ENCODE measurements at regions not wholly inside any gene's neighbourhood (a gene's known extent, or its start where the extent isn't known, plus 50 kb on each side); places are given as distances from the start of the nearest gene placed in this dataset.

- H3K4me3 ChIP-seq (ENCODE audit: low read length in 3 of 3), result no peak overlapping the region
- H3K27ac ChIP-seq (ENCODE audit: low read depth in 2 of 2, low read length in 2 of 2), result no peak overlapping the region
- TF ChIP-seq CTCF (IDR thresholded peaks at IDR 0.05; ENCODE audit: borderline replicate concordance, extremely low read depth, insufficient read depth), result no peak
- no peaks in the 10 kb centered on the region for H3K4me1 ChIP-seq (ENCODE audit: control insufficient read depth in 2 of 3, insufficient read depth in 2 of 3, low read depth in 1 of 3, low read length in 3 of 3)
- no peak for DNase-seq
- no peaks in the 10 kb centered on the region for H3K27me3 ChIP-seq (ENCODE audit: control insufficient read depth, insufficient read depth, low read length)
- H3K36me3 ChIP-seq (ENCODE audit: control insufficient read depth in 2 of 3, insufficient read depth in 3 of 3, low read length in 3 of 3), result no peaks in the 10 kb centered on the region
- FAIRE-seq, result no peak
- no peaks in the 10 kb centered on the region for H3K9me3 ChIP-seq (ENCODE audit: control insufficient read depth in 2 of 3, insufficient read depth in 1 of 3, low read length in 3 of 3)
- intact Hi-C loops (cut with DNase I), result no loop called here
- H3K9ac ChIP-seq (ENCODE audit: low read length in 3 of 3), result no peak overlapping the region
These were observed 549.0 kb downstream of the KCTD12 start for GRCh38 chr13:76336889-76337844.

DNA sequence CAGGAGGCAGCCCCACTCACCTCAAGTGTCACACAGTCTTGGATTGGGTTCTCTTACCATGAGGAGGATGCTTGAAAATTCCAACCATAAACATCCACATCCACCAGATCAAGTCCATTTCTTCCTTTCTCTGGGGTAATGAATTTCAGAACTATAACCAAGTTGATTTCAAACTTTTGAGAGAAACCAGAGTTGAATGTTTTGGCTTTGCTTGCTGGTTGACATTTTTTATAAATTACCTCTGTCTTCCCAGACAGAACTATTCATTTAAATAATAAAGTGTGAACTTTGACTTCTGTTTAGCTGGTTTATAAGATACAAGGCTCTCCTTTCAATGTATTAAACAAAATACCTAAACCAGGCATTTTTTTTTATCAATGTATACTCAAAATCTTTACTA lies 550.7 kb downstream of the KCTD12 start:
- H3K27ac ChIP-seq (ENCODE audit: low read depth in 2 of 2, low read length in 2 of 2), result no peak overlapping the region
- H3K36me3 ChIP-seq (ENCODE audit: control insufficient read depth in 2 of 3, insufficient read depth in 3 of 3, low read length in 3 of 3), result no peaks in the 10 kb centered on the region
- no peak for TF ChIP-seq CTCF (IDR thresholded peaks at IDR 0.05; ENCODE audit: borderline replicate concordance, extremely low read depth, insufficient read depth)
- H3K4me3 ChIP-seq (ENCODE audit: low read length in 3 of 3), result no peak overlapping the region
- FAIRE-seq, result no peak
- no peaks in the 10 kb centered on the region for H3K27me3 ChIP-seq (ENCODE audit: control insufficient read depth, insufficient read depth, low read length)
- no peak for DNase-seq
- H3K9me3 ChIP-seq (ENCODE audit: control insufficient read depth in 2 of 3, insufficient read depth in 1 of 3, low read length in 3 of 3), result no peaks in the 10 kb centered on the region
- H3K4me1 ChIP-seq (ENCODE audit: control insufficient read depth in 2 of 3, insufficient read depth in 2 of 3, low read depth in 1 of 3, low read length in 3 of 3), result no peaks in the 10 kb centered on the region
- intact Hi-C loops (cut with DNase I), result no loop called here
- H3K9ac ChIP-seq (ENCODE audit: low read length in 3 of 3), result no peak overlapping the region

- FAIRE-seq (no peak), DNase-seq (peak in 1 of 5 donors; percentile 14)
- H3K9me3 ChIP-seq (ENCODE audit: control insufficient read depth in 2 of 3, insufficient read depth in 1 of 3, low read length in 3 of 3), result no peaks in the 10 kb centered on the region
- no peak overlapping the region for H3K4me3 ChIP-seq (ENCODE audit: low read length in 3 of 3)
- H3K27me3 ChIP-seq (ENCODE audit: control insufficient read depth, insufficient read depth, low read length), result no peaks in the 10 kb centered on the region
- TF ChIP-seq CTCF (IDR thresholded peaks at IDR 0.05; ENCODE audit: borderline replicate concordance, extremely low read depth, insufficient read depth), result no peak
- H3K27ac ChIP-seq (ENCODE audit: low read depth in 2 of 2, low read length in 2 of 2), result no peak overlapping the region
- no peaks in the 10 kb centered on the region for H3K36me3 ChIP-seq (ENCODE audit: control insufficient read depth in 2 of 3, insufficient read depth in 3 of 3, low read length in 3 of 3)
- no peaks in the 10 kb centered on the region for H3K4me1 ChIP-seq (ENCODE audit: control insufficient read depth in 2 of 3, insufficient read depth in 2 of 3, low read depth in 1 of 3, low read length in 3 of 3)
- intact Hi-C loops (cut with DNase I), result no loop called here
- H3K9ac ChIP-seq (ENCODE audit: low read length in 3 of 3), result no peak overlapping the region
These were observed 554.1 kb downstream of the KCTD12 start for GRCh38 chr13:76331943-76332712.

Measured in kidney (tissue), 13 donors.